Stimulated activated CD4-positive, alpha-beta T cell treated with anti-CD3 and anti-CD28 coated beads, TNF-alpha, amount 100 ng/mL, for 4 hours (primary cell): ENCODE measurements at regions not wholly inside any gene's neighbourhood (a gene's known extent, or its start where the extent isn't known, plus 50 kb on each side); places are given as distances from the start of the nearest gene placed in this dataset.

Source experiments
- DNase-seq, 3 experiments: peaks; one replicate each; pipeline ENCODE4 v3.0.0-alpha.2; 2020; ENCODE audit warnings: low read depth in 3 of 3

- no peak for DNase-seq
Observed at GRCh38 chr15:91555312-91555711, 298.2 kb upstream of the SLCO3A1 start.

DNA sequence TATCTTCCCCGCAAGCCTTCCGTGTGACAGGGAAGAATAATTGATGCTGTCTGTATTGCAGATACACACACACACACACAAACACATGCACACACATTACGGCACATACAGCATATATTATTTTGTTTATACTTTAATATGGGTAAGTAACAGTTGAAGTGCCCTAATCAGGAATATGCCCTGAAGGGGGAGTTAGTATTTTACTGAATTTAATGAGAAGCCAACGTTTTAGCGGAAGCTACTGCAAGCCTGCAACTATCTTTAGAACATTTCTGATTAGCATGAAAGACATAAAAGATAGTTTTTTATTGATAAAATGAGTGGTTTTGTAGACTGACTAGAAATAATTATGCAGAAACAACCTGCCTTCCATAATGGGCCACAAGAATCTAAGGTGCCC is 296.6 kb upstream of the SLCO3A1 start:
- no peak for DNase-seq

DNA sequence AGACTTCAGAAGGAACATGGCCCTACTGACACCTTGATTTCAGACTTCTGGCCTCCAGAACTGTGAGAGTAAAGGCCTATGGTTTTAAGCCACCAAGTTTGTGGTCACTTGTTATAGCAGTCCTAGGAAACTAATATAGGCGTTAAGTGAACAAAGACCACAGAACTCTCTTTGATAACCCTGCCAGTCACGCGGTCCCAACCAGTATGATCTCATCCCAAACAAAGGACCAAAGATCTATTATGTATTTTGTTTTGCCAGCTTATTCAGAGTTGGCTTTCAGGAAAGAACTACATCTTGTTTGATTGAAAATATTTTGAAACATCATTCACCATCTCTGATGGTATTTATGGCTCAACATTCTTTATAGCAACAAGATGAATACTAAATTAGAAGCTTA is 294.4 kb upstream of the SLCO3A1 start:
- DNase-seq: no peak

- DNase-seq: no peak
Observed at GRCh38 chr15:91561371-91562100, 292.0 kb upstream of the SLCO3A1 start.

DNA sequence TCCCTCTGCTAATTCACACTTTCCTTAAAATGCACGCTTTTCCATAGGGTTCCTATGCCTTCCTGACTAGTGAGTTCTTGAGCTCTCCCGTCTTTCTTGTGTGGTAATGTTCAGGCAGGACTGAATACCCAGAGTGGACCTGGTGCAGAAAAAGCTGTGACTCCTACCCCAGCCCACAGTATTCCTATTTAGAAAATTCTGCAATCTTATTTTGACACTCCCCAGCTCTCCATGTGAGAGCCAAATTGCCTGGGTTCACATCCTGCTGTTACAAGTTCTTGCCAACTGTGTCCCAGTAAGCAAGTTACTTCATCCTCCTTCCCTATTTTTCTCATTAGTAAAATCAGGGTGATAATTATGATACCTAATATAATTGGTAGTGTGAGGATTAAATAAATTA is 290.8 kb upstream of the SLCO3A1 start:
- DNase-seq: no peak

DNA sequence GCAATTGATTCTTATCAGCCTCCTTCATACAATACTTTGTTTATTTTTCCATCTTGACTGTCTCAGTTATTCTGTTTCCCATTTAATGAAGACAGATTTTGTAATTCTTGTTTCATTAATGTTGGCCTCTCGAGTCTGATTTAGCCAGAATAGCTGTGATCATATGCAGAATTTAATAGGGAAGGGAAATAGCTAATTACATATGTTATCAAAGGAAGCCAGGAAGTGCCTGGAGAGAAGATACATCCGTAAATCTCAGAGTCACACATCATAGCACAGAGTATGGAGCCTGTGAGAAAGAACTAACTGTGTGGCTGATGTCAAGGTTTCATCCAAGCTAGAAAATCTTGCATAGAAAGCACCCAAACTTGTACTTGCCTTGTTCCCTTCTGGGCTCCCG is 288.9 kb upstream of the SLCO3A1 start:
- DNase-seq: no peak

DNA sequence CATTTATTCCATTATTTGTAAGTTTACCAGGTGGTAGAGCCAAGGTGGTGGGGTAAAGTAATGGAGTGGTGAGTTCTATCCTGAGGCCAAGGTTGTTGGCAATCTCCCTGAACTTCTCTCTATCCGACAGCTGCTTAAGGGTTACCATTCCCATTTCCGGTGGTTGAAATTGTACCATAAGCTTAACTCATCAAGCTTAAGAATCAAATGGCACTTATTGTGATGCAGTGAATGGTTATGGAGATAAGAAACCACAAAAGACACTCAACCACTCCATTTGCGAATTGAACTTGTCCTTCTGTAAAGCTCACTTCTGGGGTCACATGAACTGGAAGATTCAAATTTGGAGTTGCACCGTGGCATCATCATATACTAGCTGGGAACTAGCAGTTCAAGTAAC is 287.4 kb upstream of the SLCO3A1 start:
- DNase-seq: no peak

GRCh38 chr15:91568036-91568435 is 285.5 kb upstream of the SLCO3A1 start:
- no peak for DNase-seq

DNA sequence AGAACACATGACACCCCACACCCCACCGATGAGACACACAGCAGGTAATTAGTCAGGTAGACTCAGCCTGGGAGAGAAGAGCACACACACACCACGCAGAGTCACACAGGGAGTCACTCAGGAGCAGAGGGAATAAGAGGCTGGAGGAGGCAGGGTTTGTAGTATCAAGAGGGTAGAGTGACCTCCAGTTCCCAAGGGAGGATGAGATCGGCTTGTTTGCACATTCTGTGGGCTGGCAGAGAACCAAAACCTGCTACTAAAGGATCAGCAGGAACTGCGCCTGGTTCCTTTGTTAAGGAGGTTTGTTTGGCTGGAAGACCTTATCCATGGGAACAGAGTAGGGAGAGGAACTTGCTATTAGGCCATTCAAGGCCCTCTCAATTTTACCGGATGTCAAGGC is 281.4 kb upstream of the SLCO3A1 start:
- DNase-seq: no peak

- DNase-seq: no peak
Observed at GRCh38 chr15:91576096-91576495, 277.4 kb upstream of the SLCO3A1 start.

- no peak for DNase-seq
Observed at GRCh38 chr15:91578511-91578910, 275.0 kb upstream of the SLCO3A1 start.

DNA sequence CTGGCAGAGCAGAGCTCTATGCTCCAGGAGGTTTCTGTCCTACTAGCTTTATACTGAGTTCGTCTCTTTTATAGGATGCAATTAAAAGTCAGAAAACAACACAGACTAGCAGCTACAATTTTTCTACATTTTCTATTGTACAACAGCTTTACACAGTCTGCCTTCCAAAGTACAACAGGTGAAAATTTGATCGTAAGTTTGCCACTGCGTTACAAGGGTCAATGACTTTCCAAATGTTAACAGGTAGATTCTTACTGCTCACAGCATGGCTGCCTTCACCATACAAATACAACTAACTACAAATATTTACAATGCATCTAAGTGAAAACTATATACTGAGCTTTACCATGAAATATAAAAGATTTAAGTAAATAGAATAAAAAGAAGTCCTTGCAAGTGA is 268.6 kb upstream of the SLCO3A1 start:
- DNase-seq: no peak

- no peak for DNase-seq
Observed at GRCh38 chr15:91586560-91586959, 266.9 kb upstream of the SLCO3A1 start.

GRCh38 chr15:91589360-91589759 is 264.1 kb upstream of the SLCO3A1 start:
- no peak for DNase-seq

DNA sequence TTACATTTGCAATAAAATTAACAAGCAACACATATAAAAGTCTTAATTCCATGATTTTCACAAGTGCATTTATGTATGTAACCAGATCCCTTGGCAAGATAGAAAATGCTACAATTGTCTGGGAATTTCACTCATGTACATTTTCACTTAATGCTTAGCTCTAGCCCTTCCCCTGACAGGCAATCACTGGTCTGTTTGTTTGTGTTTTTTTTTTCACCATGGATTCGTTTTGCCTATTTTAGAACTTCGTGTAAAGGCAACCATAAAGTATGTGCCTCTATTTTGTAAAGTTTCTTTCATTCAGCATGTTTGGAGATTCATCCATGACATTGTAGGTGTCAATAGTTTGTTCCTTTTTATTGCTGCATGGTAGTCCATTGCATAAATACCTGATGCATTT is 260.9 kb upstream of the SLCO3A1 start:
- no peak for DNase-seq

- DNase-seq: no peak
Observed at GRCh38 chr15:91593067-91593466, 260.4 kb upstream of the SLCO3A1 start.

DNA sequence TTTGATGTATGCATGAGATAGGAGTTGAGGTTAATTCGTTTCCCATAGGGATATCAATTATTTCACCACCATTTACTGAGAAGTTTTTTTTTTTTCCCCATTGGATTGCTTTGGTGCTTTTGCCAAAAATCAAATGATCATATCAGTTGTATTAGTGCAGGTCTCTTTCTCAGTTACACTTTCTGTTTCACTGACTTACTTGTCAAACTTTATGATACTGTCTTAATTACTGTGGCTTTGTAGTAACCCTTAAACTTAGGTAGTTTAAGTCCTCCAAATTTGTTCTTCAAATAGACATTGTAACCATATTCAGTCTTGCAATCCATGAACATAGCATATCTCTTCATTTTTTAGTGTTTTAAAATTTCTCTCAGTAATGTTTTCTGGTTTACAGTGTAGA is 259.9 kb upstream of the SLCO3A1 start:
- DNase-seq: no peak

GRCh38 chr15:91599261-91599660 is 254.2 kb upstream of the SLCO3A1 start:
- DNase-seq: no peak

- no peak for DNase-seq
Observed at GRCh38 chr15:91603384-91604080, 250.0 kb upstream of the SLCO3A1 start.

DNA sequence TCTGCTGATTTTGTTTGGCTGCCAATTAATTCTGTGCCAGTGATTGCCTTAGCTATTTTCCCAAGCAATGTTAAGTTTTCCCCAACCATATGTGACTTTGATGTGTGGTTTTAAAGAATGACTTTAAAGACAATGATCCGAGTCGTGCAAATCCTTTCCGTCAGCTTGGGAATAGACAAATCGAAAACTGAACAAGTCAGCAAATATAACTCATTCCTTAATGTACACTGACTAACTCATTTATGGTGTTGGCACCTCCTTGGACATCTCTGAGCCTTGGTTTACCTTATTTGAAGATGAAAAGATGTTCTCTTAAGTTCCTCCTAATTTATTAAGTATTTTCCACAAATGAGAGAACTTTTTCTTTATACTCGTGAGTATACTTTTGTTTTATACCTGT is 249.4 kb upstream of the SLCO3A1 start:
- DNase-seq: no peak

GRCh38 chr15:91605576-91605975 is 247.9 kb upstream of the SLCO3A1 start:
- DNase-seq: no peak

GRCh38 chr15:91609231-91609630 is 244.3 kb upstream of the SLCO3A1 start:
- DNase-seq: no peak

DNA sequence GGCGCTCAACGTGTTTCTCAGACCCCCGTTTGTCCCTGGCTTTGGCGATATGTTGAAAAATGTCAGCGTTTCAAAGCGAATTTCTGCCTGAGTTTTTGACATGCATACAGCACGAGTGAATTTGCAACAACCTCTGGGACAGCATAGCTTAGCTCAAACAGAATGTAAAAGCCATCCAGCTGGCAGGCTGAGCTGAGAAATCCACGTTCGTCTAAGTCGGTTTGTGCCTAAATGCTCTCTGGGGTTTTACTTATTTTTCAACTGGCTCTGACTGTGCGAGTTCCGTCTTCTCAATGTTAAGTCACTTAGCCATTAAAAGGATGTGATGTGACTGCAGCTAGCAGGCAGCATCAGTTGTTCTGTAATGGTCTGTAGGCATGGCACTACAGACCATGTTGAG is 243.5 kb upstream of the SLCO3A1 start:
- no peak for DNase-seq
